ENCODE measurements at regions not wholly inside any gene's neighbourhood (a gene's known extent, or its start where the extent isn't known, plus 50 kb on each side); places are given as distances from the start of the nearest gene placed in this dataset.

GRCh38 chr13:76123548-76123947 is 487.4 kb downstream of the LMO7 start:
- TF ChIP-seq POLR2A (IDR thresholded peaks at IDR 0.05; ENCODE audit: extremely low read depth, insufficient read length) (no peak), MAX (IDR thresholded peaks at IDR 0.05; ENCODE audit: low read depth, low read length) (no peak), MYC (IDR thresholded peaks at IDR 0.05; ENCODE audit: low read depth, low read length) (no peak)
- TF ChIP-seq, protein P1, sequence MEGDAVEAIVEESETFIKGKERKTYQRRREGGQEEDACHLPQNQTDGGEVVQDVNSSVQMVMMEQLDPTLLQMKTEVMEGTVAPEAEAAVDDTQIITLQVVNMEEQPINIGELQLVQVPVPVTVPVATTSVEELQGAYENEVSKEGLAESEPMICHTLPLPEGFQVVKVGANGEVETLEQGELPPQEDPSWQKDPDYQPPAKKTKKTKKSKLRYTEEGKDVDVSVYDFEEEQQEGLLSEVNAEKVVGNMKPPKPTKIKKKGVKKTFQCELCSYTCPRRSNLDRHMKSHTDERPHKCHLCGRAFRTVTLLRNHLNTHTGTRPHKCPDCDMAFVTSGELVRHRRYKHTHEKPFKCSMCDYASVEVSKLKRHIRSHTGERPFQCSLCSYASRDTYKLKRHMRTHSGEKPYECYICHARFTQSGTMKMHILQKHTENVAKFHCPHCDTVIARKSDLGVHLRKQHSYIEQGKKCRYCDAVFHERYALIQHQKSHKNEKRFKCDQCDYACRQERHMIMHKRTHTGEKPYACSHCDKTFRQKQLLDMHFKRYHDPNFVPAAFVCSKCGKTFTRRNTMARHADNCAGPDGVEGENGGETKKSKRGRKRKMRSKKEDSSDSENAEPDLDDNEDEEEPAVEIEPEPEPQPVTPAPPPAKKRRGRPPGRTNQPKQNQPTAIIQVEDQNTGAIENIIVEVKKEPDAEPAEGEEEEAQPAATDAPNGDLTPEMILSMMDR (IDR thresholded peaks at IDR 0.05; ENCODE audit: low read depth, low read length) = no peak
- no peak for DNase-seq (ENCODE audit: low read depth)

GRCh38 chr13:76116751-76117360 is 480.7 kb downstream of the LMO7 start:
- no peak overlapping the region for H3K4me3 ChIP-seq (ENCODE audit: low read depth, low read length)
- TF ChIP-seq POLR2A (IDR thresholded peaks at IDR 0.05; ENCODE audit: extremely low read depth, insufficient read length) = no peak
- TF ChIP-seq MYC (IDR thresholded peaks at IDR 0.05; ENCODE audit: low read depth, low read length) = no peak
- TF ChIP-seq, protein P1 (IDR thresholded peaks at IDR 0.05; ENCODE audit: low read depth, low read length) = no peak
- TF ChIP-seq MAX (IDR thresholded peaks at IDR 0.05; ENCODE audit: low read depth, low read length) = no peak
- DNase-seq (ENCODE audit: low read depth) = no peak

More at GRCh38 chr13:76123548-76123947, 487.4 kb downstream of the LMO7 start:
- no peak overlapping the region for H3K4me3 ChIP-seq (ENCODE audit: low read depth, low read length)

- no peak for TF ChIP-seq MYC (IDR thresholded peaks at IDR 0.05; ENCODE audit: low read depth, low read length)
- TF ChIP-seq, protein P1 (IDR thresholded peaks at IDR 0.05; ENCODE audit: low read depth, low read length) = no peak
- no peak for DNase-seq (ENCODE audit: low read depth)
- no peak overlapping the region for H3K4me3 ChIP-seq (ENCODE audit: low read depth, low read length)
Measured at GRCh38 chr13:76106763-76107162, 470.6 kb downstream of the LMO7 start.

DNA sequence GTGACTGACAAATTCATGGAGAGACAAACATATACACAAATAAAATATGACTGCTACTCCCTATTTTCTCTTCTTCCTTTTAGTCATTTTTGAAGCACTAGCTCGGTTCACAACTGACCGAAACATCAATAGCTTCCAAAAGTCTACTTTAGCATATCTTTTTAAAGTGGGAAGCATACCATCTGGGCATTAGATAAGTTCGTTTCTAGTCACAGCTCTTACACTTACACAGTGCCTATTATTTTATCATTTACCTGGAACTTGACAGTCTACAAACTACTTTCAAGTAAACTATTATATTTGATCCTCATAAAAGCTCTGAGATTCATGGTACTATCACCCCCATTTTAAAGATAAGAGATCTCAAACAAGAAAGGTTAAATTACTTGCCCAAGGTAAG is 458.5 kb downstream of the LMO7 start:
- DNase-seq (ENCODE audit: low read depth) = no peak
- no peak overlapping the region for H3K4me3 ChIP-seq (ENCODE audit: low read depth, low read length)
- TF ChIP-seq, protein P1 (IDR thresholded peaks at IDR 0.05; ENCODE audit: low read depth, low read length) = no peak
- TF ChIP-seq MYC (IDR thresholded peaks at IDR 0.05; ENCODE audit: low read depth, low read length) (no peak), POLR2A (IDR thresholded peaks at IDR 0.05; ENCODE audit: extremely low read depth, insufficient read length) (no peak), MAX (IDR thresholded peaks at IDR 0.05; ENCODE audit: low read depth, low read length) (no peak)

DNA sequence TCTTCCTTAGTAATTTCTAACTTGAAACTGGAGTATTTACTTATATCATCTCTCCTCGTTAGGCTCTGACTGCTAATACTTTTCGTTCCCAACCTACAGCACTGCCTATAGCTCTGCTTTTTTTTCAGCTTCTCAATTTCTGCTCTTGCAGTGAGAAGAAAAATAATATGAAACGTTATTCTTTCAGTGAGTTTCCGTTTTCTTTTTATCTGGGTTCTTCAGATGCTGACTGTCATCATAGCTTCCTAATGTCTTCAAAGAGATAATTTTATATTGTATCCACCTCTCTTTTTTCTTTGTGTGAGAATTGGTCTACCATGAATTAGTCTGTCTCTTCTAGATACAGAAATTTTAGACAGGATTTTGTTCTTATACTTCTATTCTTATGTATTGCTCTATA is 454.9 kb downstream of the LMO7 start:
- no peak for DNase-seq (ENCODE audit: low read depth)
- no peak overlapping the region for H3K4me3 ChIP-seq (ENCODE audit: low read depth, low read length)
- TF ChIP-seq MYC (IDR thresholded peaks at IDR 0.05; ENCODE audit: low read depth, low read length) (no peak), POLR2A (IDR thresholded peaks at IDR 0.05; ENCODE audit: extremely low read depth, insufficient read length) (no peak), MAX (IDR thresholded peaks at IDR 0.05; ENCODE audit: low read depth, low read length) (no peak)
- TF ChIP-seq, protein P1 (IDR thresholded peaks at IDR 0.05; ENCODE audit: low read depth, low read length) = no peak

- H3K4me3 ChIP-seq (ENCODE audit: low read depth, low read length) = no peak overlapping the region
- TF ChIP-seq POLR2A (IDR thresholded peaks at IDR 0.05; ENCODE audit: extremely low read depth, insufficient read length) = no peak
- TF ChIP-seq, protein P1 (IDR thresholded peaks at IDR 0.05; ENCODE audit: low read depth, low read length) = no peak
- no peak for TF ChIP-seq MYC (IDR thresholded peaks at IDR 0.05; ENCODE audit: low read depth, low read length)
- TF ChIP-seq MAX (IDR thresholded peaks at IDR 0.05; ENCODE audit: low read depth, low read length) = no peak
- DNase-seq (ENCODE audit: low read depth) = no peak
Measured at GRCh38 chr13:76086729-76087128, 450.6 kb downstream of the LMO7 start.
